Adrenal gland (tissue), 9 donors: ENCODE measurements at regions not wholly inside any gene's neighbourhood (a gene's known extent, or its start where the extent isn't known, plus 50 kb on each side); places are given as distances from the start of the nearest gene placed in this dataset.

Source experiments
- DNase-seq, 7 donors: peaks; one replicate each; pipeline ENCODE4 v3.0.0-alpha.2; 2019 to 2020
- H3K27ac ChIP-seq, 5 donors: fragments of 200-600 bp; sonication (generic) in 4 of 5; 1 replicate in 3 of 5; 2 replicates in 2 of 5; pipeline versions ENCODE4 v1.5.1 to v1.8.0; 2016 to 2020; ENCODE audit warnings: mild to moderate bottlenecking in 1 of 5
- H3K27me3 ChIP-seq: fragments of 200-600 bp; 2 replicates; pipeline ENCODE4 v1.8.0; 2021
- H3K36me3 ChIP-seq, 2 donors: fragments of 200-600 bp; replicated peaks in 1 of 2; 1 replicate in 1 of 2; 2 replicates in 1 of 2; pipeline versions ENCODE4 v1.5.1 to v1.8.0; 2018 to 2022
- H3K4me1 ChIP-seq, 2 donors: fragments of 200-600 bp; replicated peaks in 1 of 2; 1 replicate in 1 of 2; 2 replicates in 1 of 2; pipeline versions ENCODE4 v1.5.1 to v1.8.0; 2018 to 2021
- H3K4me3 ChIP-seq, 4 donors: fragments of 200-600 bp; sonication (generic) in 3 of 4; one replicate each; pipeline ENCODE4 v1.5.1; 2016 to 2018
- H3K9me3 ChIP-seq, 3 donors: fragments of 200-600 bp; sonication (generic) in 1 of 3; replicated peaks in 1 of 3; 1 replicate in 2 of 3; 2 replicates in 1 of 3; pipeline versions ENCODE4 v1.5.1 to v1.8.0; 2016 to 2021
- POLR2A ChIP-seq, 2 donors: fragments of 450-650 bp; IDR thresholded peaks; one replicate each; pipeline ENCODE4 v1.6.1; 2017; ENCODE audit warnings: antibody characterized with exemption in 2 of 2, mild to moderate bottlenecking in 2 of 2, moderate library complexity in 1 of 2
- WGBS, 4 donors: extraction: QIAGEN DNeasy Blood & Tissue Kit in 2 of 4; methylation state at CpG; one replicate each; pipeline versions ENCODE4 v1.1.5 to v1.1.7; 2013 to 2017; 5-methylcytosine and 5-hydroxymethylcytosine counted together
- intact Hi-C, 2 donors: fragments of 100-400 bp; cut with DNase I; formaldehyde crosslinking; loops; one replicate each; pipeline versions ENCODE4 v1.14.1 to v1.15.0; 2022 to 2023
- TF ChIP-seq, protein P1 (sequence below), 6 experiments: fragments of 450-650 bp in 4 of 6; fragments of 200-600 bp in 2 of 6; sonication (generic) in 1 of 6; IDR thresholded peaks; 1 replicate in 5 of 6; 2 replicates in 1 of 6; pipeline versions ENCODE4 v1.5.1 to v1.8.0; 2016 to 2021; ENCODE audit warnings: antibody characterized with exemption in 6 of 6, mild to moderate bottlenecking in 2 of 6, moderate library complexity in 1 of 6
- donor health status: healthy with polysubstance abuse.
- donor health status: Bipolar disorder and iron deficiency.
- donor health status: DM: yes; HTN: yes; CAD: no.
- donor health status: DM: no; HTN: no; CAD: no.
- donor health status: DM: no; HTN: no; CAD: no.

DNA sequence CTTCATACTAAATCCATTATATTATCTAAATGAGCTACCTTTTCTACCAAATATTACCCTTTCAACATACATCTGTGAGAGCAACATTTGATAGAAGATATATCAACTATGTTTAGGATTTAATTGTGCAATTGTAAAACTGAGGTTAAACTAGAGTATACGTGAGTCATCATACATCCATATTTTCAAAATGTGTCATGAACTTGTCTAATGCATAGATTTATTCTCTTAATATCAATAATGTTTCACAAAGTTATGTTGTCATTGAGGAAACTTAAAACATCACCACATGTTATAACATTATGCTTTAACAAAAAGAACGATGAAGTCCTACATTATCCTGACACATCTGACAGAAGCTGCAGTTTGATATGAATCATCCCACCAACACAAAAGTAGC, 645.5 kb upstream of the NOVA1 start:
- intact Hi-C loops, result no loop called here
- TF ChIP-seq, protein P1, sequence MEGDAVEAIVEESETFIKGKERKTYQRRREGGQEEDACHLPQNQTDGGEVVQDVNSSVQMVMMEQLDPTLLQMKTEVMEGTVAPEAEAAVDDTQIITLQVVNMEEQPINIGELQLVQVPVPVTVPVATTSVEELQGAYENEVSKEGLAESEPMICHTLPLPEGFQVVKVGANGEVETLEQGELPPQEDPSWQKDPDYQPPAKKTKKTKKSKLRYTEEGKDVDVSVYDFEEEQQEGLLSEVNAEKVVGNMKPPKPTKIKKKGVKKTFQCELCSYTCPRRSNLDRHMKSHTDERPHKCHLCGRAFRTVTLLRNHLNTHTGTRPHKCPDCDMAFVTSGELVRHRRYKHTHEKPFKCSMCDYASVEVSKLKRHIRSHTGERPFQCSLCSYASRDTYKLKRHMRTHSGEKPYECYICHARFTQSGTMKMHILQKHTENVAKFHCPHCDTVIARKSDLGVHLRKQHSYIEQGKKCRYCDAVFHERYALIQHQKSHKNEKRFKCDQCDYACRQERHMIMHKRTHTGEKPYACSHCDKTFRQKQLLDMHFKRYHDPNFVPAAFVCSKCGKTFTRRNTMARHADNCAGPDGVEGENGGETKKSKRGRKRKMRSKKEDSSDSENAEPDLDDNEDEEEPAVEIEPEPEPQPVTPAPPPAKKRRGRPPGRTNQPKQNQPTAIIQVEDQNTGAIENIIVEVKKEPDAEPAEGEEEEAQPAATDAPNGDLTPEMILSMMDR (IDR thresholded peaks at IDR 0.05), result no peak
- TF ChIP-seq POLR2A (IDR thresholded peaks at IDR 0.05), result no peak
- H3K36me3 ChIP-seq, result no peaks in the 10 kb centered on the region
- H3K27me3 ChIP-seq, result no peaks in the 10 kb centered on the region
- H3K27ac ChIP-seq, result no peak overlapping the region
- H3K4me3 ChIP-seq, result no peak overlapping the region
- no peaks in the 10 kb centered on the region for H3K4me1 ChIP-seq
- no peaks in the 10 kb centered on the region for H3K9me3 ChIP-seq
- 69 to 82% (median 76%) methylated on average over 2 of the region's 2 CpGs for WGBS, 4 donors
- no peak for DNase-seq

DNA sequence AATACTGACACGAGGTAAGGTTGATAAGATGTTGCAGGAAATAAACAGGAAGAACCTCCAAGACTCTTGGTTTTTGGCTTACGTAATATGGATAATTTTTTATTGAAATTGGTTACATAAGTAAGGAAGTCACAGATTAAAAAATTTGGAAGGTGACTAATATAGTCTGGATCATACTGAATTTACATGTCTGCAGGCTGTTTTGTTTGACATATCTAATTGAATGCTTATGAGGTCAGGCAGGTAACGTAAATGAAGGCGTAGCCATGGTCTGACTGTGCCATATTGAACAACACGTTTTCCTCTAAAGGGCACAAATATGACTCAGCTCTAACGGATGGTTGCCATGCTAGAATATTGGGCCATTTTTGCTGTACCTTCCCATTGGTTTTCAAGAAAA, 648.1 kb upstream of the NOVA1 start:
- DNase-seq, result no peak
- no peaks in the 10 kb centered on the region for H3K4me1 ChIP-seq
- no peaks in the 10 kb centered on the region for H3K27me3 ChIP-seq
- intact Hi-C loops, result no loop called here
- TF ChIP-seq POLR2A (IDR thresholded peaks at IDR 0.05), result no peak
- TF ChIP-seq, protein P1 (IDR thresholded peaks at IDR 0.05), result no peak
- H3K27ac ChIP-seq, result no peak overlapping the region
- WGBS, 4 donors, result 72 to 78% (median 75%) methylated on average over 6 of the region's 6 CpGs
- no peaks in the 10 kb centered on the region for H3K36me3 ChIP-seq
- H3K9me3 ChIP-seq, result no peaks in the 10 kb centered on the region
- no peak overlapping the region for H3K4me3 ChIP-seq

DNA sequence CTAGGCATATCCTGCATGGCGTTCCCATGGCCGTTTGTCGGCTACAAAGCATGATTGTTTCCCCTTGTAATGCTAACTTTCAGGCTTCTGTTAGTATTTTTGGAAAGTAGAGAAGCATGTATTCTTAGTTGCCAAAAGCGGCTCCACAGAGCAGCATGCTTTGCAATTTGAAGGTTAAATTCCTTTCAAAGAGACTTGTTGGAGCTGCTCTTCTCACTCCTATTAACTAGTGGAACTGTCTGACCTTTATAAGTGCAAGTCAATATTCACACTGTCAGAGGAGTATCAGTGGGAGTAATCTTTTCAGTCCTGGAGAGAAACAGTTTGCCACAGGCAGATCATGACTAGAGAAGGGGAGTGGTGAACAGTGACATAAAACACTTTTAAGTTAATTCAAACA, 656.1 kb upstream of the NOVA1 start:
- Histone ChIP-seq H3K4me3 (no peak overlapping the region), H3K36me3 (no peaks in the 10 kb centered on the region), H3K27ac (no peak overlapping the region), H3K27me3 (no peaks in the 10 kb centered on the region), H3K9me3 (no peaks in the 10 kb centered on the region), H3K4me1 (no peaks in the 10 kb centered on the region)
- intact Hi-C loops, result no loop called here
- no peak for TF ChIP-seq POLR2A (IDR thresholded peaks at IDR 0.05)
- TF ChIP-seq, protein P1 (IDR thresholded peaks at IDR 0.05), result no peak
- WGBS, 4 donors, result 59 to 67% (median 63%) methylated on average over 4 of the region's 4 CpGs
- DNase-seq, result no peak

DNA sequence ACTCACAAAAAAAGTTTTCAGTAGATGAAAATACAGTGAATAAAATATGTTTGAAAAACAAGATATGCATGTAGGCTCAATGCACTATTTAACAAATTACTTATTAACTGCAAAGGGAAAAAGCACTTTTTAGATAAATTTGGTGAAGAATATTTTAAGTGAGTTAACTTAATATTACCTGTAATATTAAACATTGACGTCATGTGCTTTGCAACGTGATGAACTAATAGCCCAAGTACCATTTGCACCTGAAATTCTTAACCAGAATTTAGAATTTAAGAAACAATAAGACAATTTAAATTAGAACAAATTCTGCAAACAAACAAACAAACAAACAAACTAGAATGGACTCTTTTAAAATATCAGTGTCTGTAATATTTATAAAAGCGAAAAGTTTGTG, 659.0 kb upstream of the NOVA1 start:
- Histone ChIP-seq H3K36me3 (no peaks in the 10 kb centered on the region), H3K4me3 (no peak overlapping the region), H3K27ac (no peak overlapping the region), H3K9me3 (no peaks in the 10 kb centered on the region), H3K27me3 (no peaks in the 10 kb centered on the region), H3K4me1 (no peaks in the 10 kb centered on the region)
- WGBS, 4 donors, result 87 to 95% (median 89%) methylated on average over 3 of the region's 3 CpGs
- intact Hi-C loops, result no loop called here
- no peak for DNase-seq
- no peak for TF ChIP-seq POLR2A (IDR thresholded peaks at IDR 0.05)
- TF ChIP-seq, protein P1 (IDR thresholded peaks at IDR 0.05), result no peak
